ENCODE measurements at regions not wholly inside any gene's neighbourhood (a gene's known extent, or its start where the extent isn't known, plus 50 kb on each side); places are given as distances from the start of the nearest gene placed in this dataset.

DNA sequence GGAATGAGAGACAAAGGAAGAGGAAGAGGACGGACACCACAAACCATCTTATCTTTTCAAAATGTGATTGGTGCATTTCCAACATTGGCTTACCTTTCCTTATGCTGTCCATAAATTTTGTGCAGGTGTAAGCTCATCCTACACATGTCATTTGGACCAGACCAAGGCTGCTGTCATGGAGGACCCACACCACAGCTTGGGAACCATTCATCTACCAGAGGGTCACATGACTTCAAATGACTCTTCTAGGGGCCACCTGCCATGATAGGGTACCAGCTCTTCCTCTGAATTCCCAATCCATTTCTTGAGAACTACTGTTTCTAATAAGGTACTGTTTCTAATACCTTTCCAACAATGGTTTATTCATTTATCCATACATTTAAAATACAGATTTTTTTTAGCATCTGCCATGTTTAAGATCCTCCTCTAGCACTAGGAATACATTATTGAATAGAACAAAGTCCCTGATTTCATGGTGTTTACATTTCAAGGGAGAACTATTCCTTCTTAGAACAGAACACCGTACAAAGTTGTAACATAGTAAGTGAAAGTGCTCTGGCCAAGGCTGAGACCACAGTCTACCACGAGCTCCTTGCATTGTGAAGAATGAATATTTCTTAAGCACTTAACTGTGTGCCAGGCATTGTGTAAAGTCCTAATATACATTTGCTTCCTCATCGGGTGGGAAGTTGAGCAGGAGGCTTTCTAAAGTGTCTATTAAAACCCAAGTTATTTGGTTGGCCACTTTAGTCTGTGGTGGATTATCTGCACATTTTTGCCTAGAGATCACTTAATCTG is 246.1 kb upstream of the FN1 start:
- in situ Hi-C loops (cut with HindIII; ENCODE audit: low pct_unique_long_range_greater_than_20kb, low sequenced_read_pairs) = no loop called here
- no peak for TF ChIP-seq JUND (IDR thresholded peaks at IDR 0.05; ENCODE audit: low read depth)

DNA sequence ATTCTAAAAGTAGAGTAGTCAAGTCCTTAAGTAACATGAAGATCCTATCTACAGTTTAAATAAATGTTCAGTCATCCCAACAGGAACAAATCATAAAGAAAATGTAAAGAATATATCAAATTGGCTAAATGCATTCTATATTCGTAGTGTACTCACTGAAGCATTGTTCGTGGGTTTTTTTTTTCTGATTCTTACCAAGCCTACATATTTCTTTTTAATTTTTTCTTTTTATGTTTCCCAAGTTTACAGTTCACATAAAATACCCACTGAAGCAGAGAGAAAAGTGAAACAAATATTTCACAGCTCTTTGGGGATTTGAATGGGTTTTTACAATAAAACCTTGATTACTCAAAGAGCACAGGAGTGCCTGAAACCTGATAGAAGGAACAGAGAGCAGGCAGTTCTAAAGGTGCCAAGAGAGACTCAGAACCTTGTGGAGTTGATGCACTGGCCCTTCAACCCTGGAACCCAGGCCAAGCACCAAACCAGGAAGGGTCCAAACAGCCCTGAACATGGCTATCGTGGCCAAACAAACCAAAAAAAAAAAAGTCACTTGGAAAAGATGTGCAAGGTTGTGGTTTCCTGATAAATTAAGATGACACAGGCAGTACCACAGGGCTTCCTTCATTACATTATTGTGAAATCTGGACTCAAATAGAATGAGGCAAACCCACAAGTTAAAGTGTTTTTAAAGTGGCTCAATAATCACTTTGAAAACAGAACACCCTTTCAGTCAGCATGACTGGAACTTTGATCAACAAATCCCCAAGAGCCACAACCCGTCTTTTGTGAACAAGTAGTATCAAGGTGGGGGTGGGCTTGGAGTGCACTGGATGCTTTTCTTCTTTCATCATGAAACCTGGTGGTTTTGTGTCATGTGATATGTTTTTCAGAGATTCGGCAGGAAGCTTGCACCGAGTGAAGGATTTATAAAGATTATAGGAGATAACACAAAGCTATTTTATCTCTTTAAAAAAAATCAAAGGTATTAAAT is 245.0 kb upstream of the FN1 start:
- in situ Hi-C loops (cut with HindIII; ENCODE audit: low pct_unique_long_range_greater_than_20kb, low sequenced_read_pairs) = no loop called here
- no peak for DNase-seq (ENCODE audit: low read depth in 1 of 2, low spot score in 1 of 2)
- no peak for TF ChIP-seq JUND (IDR thresholded peaks at IDR 0.05; ENCODE audit: low read depth)

More for the DNA sequence above, 246.1 kb upstream of the FN1 start:
- no peak for DNase-seq (ENCODE audit: low read depth in 1 of 2, low spot score in 1 of 2)

DNA sequence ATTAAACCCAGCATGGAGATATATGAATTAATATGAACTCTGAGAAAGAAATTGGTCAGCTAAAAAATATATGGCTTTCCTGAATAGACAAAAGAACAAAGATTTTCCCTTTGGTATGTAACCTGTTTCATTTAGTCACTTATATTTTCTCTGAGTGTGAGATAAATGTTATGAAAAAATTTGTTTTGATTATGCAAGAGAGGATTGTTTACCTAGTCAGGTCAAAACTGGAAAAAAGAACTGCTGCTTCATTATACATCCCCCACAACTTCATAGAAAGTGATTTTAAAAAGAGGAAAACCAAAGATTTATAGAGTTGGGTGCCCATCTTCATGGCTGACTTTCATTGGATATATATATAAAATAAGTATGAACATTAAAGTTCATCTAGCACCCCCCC is 242.2 kb upstream of the FN1 start:
- TF ChIP-seq JUND (IDR thresholded peaks at IDR 0.05; ENCODE audit: low read depth) = no peak
- in situ Hi-C loops (cut with HindIII; ENCODE audit: low pct_unique_long_range_greater_than_20kb, low sequenced_read_pairs) = no loop called here
- DNase-seq (ENCODE audit: low read depth in 1 of 2, low spot score in 1 of 2) = no peak

DNA sequence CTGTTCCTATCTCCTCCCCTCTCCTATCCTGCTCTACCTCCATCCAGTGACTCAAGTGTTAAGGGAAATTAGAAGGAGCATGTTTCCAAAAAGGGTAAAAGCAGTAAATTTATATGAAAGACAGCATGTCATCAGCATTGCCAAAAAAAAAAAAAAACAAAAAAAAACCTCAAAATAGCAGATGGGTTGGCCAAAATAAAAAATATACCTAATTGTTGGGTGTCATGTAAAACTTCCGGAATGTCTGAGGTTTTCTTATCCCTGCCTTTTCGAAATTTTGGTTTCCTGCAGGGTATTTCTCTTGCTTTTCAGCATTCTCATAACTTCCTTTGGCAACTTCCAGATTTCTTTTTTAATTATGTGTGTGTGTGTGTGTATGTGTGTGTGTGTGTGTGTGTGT is 241.6 kb upstream of the FN1 start:
- no peak for TF ChIP-seq JUND (IDR thresholded peaks at IDR 0.05; ENCODE audit: low read depth)
- no peak for DNase-seq (ENCODE audit: low read depth in 1 of 2, low spot score in 1 of 2)
- in situ Hi-C loops (cut with HindIII; ENCODE audit: low pct_unique_long_range_greater_than_20kb, low sequenced_read_pairs) = no loop called here

DNA sequence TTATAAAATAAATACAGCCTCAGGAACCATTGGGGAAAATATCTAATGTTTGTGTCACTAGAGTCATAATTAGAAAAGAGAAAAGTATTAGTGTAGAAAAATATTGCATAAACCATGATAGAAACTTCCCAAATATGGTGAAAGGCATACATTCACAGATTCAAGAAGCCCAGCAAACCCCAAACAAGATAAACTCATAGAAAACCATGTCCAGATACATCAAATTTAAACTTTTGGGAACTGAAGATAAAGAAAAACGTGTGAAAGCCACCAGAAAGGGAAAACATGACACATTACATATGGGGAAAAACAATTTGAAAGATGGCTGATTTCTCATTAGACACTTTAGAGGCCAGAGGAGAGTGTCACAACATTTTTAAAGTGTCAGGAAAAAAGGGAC is 236.5 kb upstream of the FN1 start:
- in situ Hi-C loops (cut with HindIII; ENCODE audit: low pct_unique_long_range_greater_than_20kb, low sequenced_read_pairs) = no loop called here
- no peak for DNase-seq (ENCODE audit: low read depth in 1 of 2, low spot score in 1 of 2)
- no peak for TF ChIP-seq JUND (IDR thresholded peaks at IDR 0.05; ENCODE audit: low read depth)

DNA sequence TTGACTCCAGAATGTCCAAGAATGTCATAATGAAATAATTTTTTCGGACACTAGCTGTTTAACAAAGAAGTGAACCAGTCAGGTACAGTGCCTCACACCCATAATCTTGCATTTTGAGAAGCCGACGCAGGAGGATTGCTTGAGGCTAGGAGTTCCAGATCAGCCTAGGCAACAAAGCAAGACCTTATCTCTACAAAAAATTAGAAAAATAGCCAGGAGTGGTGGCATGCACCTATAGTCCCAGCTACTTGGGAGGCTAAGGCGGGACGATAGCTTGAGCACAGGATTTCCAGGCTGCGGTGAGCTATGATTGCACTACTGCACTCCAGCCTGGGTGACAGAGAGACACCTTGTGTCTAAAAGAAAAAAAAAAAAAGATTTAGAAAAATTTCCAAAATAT is 235.8 kb upstream of the FN1 start:
- in situ Hi-C loops (cut with HindIII; ENCODE audit: low pct_unique_long_range_greater_than_20kb, low sequenced_read_pairs) = no loop called here
- no peak for DNase-seq (ENCODE audit: low read depth in 1 of 2, low spot score in 1 of 2)

DNA sequence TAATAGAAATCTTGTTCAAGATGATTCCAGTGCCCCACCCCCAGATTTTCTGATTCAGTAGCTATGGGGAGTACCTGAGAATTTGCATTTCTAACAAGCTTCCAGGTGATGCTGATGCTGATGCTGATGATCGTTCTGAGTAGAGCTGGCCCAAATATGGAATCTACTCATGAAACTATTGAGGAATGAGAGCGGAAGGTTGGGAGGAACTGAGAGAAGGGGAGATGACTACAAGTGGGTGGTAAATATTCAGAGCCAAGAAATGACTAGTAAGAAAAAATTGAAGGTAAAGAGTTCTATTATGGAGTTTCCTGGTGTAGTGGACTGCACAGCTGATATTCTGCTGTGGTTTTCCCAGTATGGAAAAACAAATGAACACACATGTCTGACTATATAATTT is 235.4 kb upstream of the FN1 start:
- in situ Hi-C loops (cut with HindIII; ENCODE audit: low pct_unique_long_range_greater_than_20kb, low sequenced_read_pairs) = no loop called here
- TF ChIP-seq JUND (IDR thresholded peaks at IDR 0.05; ENCODE audit: low read depth) = no peak

More for the DNA sequence above, 235.8 kb upstream of the FN1 start:
- TF ChIP-seq JUND (IDR thresholded peaks at IDR 0.05; ENCODE audit: low read depth) = no peak

DNA sequence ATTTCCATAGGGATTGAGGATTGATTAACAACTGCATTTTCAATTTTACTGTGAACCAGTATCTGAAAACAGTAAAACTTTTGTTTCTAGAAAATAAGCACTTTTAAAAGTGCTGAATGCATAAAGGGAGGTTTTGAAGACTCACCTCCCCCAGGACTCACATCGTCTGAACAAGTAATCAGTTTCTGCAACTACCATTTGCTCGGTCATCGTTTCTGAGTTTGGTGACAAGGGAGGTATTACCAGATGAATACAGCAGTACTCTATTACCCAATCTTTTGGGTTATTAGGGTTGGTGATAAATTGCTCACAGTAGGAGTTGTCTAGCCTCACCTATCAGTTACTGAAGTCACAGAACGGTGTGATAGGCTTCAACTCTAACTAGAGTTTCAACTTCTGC is 234.5 kb upstream of the FN1 start:
- no peak for DNase-seq (ENCODE audit: low read depth in 1 of 2, low spot score in 1 of 2)
- in situ Hi-C loops (cut with HindIII; ENCODE audit: low pct_unique_long_range_greater_than_20kb, low sequenced_read_pairs) = no loop called here
- no peak for TF ChIP-seq JUND (IDR thresholded peaks at IDR 0.05; ENCODE audit: low read depth)

More for the DNA sequence above, 235.4 kb upstream of the FN1 start:
- DNase-seq (ENCODE audit: low read depth in 1 of 2, low spot score in 1 of 2) = no peak

DNA sequence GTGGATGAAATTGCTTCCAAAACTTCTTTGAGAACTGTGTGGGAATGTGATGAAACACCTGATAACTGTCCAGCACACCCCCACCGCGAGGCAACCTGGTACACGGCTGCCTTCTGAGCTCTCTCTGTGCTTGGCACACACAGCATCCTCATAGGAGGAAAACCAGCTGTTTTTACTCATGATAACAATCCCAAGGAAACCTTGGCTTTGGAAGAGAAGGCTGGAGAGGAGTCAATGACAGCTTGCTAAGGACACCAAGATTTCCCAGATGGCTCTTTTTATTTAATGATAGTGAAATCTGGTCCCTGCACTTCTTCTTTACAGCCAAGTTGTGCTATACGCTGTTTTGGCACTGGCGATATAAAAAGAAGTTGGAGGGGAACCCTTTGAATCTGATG is 232.5 kb upstream of the FN1 start:
- in situ Hi-C loops (cut with HindIII; ENCODE audit: low pct_unique_long_range_greater_than_20kb, low sequenced_read_pairs) = no loop called here
- TF ChIP-seq JUND (IDR thresholded peaks at IDR 0.05; ENCODE audit: low read depth) = no peak
- DNase-seq (ENCODE audit: low read depth in 1 of 2, low spot score in 1 of 2) = no peak

DNA sequence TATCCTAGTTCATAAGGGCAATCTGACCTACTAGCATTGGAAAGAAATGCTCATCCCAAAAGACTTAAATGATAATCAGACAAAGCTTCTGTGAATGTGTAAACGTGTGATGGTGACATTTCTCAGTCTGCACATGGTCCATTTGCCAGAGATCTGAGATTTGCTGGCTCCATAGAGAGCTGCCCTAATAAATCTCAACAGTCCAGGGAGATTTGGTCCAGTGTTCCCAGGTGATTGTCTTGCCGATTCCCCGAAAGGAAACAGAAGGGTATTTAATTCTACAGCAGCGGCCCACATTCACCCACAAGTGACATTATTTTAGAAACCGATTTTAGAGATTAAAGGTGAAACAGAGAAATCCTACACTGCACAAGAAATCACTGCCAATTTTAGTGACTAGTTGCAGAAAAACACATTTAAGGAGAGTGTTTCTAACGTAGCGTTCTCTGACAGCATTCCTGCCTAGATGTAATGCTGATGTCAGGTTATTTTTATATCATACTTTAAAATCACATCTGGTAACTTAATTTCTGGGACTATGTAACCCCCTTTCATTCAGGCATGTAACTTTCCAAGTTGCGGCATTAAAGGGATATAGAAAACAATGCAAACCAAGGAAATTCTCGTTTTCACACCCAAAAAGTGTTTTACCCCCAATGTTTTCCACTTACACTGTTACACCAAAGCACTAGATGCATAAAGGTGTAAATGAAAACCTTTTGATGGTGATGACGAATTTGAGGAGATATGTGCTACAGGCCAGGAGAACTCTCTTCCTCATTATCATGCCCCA is 231.9 kb upstream of the FN1 start:
- no peak for TF ChIP-seq JUND (IDR thresholded peaks at IDR 0.05; ENCODE audit: low read depth)
- in situ Hi-C loops (cut with HindIII; ENCODE audit: low pct_unique_long_range_greater_than_20kb, low sequenced_read_pairs) = no loop called here
- DNase-seq (ENCODE audit: low read depth in 1 of 2, low spot score in 1 of 2) = no peak

DNA sequence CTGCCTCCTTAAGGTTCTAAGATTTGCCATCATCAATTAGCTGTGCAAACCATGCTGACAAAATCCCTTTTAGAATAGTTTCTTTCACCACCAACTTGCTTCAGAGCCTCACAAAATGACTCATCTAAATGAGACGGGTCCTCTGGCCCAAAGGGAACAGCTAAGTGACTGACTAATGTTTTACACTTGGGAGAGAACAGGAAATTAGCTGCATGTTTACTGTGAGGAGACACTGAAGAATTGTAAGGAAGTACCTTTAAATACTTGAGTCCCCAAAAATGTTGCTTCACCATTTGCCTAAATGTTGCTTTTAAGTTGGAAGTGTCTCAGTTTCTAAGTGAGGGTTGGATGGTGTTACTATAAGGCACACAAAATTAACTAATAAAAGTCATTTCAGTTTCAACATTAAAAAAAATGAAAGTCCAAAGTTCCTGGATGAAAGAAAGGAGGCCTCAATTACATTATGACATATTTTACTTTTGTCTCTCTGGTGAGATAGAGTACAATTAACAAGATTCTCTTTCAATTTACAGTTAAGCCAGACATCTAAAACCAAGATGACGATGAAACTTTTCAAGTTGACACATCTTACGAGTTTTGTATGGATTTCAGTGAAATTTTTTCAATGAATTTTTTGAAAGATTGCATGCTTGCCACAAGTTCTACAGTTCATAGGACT is 229.1 kb upstream of the FN1 start:
- DNase-seq (ENCODE audit: low read depth in 1 of 2, low spot score in 1 of 2) = no peak
- in situ Hi-C loops (cut with HindIII; ENCODE audit: low pct_unique_long_range_greater_than_20kb, low sequenced_read_pairs) = no loop called here
- no peak for TF ChIP-seq JUND (IDR thresholded peaks at IDR 0.05; ENCODE audit: low read depth)

DNA sequence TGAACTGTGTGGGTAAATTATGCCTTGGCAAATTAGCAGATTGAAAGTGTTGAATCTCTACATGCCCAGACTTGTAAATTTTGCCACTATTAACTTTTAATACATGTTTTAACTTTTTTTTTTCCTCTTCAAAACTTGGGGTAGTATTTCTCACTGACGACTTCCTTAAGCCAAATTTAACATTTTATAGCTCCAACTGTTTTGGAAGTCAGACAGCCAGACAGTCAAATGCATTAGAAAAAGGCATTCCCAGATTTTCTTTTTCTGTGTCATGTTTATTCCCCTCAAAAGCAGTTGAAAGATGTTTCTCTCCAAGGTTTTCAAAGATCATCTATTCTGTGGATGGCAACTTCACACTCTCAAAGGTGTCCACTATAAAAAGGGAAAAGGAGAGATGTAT is 226.8 kb upstream of the FN1 start:
- in situ Hi-C loops (cut with HindIII; ENCODE audit: low pct_unique_long_range_greater_than_20kb, low sequenced_read_pairs) = no loop called here
- no peak for DNase-seq (ENCODE audit: low read depth in 1 of 2, low spot score in 1 of 2)
- TF ChIP-seq JUND (IDR thresholded peaks at IDR 0.05; ENCODE audit: low read depth) = no peak

Data from T47D (cell line).